Neural progenitor cell (in vitro differentiated cells): ENCODE measurements at regions not wholly inside any gene's neighbourhood (a gene's known extent, or its start where the extent isn't known, plus 50 kb on each side); places are given as distances from the start of the nearest gene placed in this dataset.

Source experiments
- DNase-seq: peaks from one replicate; pipeline ENCODE4 v3.0.0-alpha.2; 2016; ENCODE audit warnings: low spot score
- H2AFZ ChIP-seq: fragments of 200-600 bp; sonication (generic); replicated peaks from 2 replicates; pipeline ENCODE4 v1.6.1; 2016; ENCODE audit warnings: antibody characterized with exemption
- H3F3A ChIP-seq: fragments of 200-600 bp; sonication (generic); 2 replicates; pipeline ENCODE4 v1.6.1; 2016; ENCODE audit warnings: antibody characterized with exemption, low read depth
- H3K27ac ChIP-seq: fragments of 200-600 bp; sonication (generic); 2 replicates; pipeline ENCODE4 v1.5.1; 2016; ENCODE audit warnings: mild to moderate bottlenecking
- H3K27me3 ChIP-seq: fragments of 200-600 bp; sonication (generic); 2 replicates; pipeline ENCODE4 v1.6.1; 2016; ENCODE audit warnings: mild to moderate bottlenecking, moderate library complexity
- H3K36me3 ChIP-seq: fragments of 200-600 bp; sonication (generic); 2 replicates; pipeline ENCODE4 v1.5.1; 2016
- H3K4me1 ChIP-seq: fragments of 200-600 bp; sonication (generic); 2 replicates; pipeline ENCODE4 v1.6.1; 2016; ENCODE audit warnings: mixed run types
- H3K4me2 ChIP-seq: fragments of 200-600 bp; sonication (generic); 2 replicates; pipeline ENCODE4 v1.6.1; 2016
- H3K4me3 ChIP-seq: fragments of 200-600 bp; sonication (generic); 2 replicates; pipeline ENCODE4 v1.5.1; 2016
- H3K79me2 ChIP-seq: fragments of 200-600 bp; sonication (generic); 2 replicates; pipeline ENCODE4 v1.6.1; 2016; ENCODE audit warnings: low read depth
- H3K9ac ChIP-seq: fragments of 200-600 bp; sonication (generic); 2 replicates; pipeline ENCODE4 v1.6.1; 2016
- H3K9me3 ChIP-seq: fragments of 200-600 bp; sonication (generic); 2 replicates; pipeline ENCODE4 v1.5.1; 2016; ENCODE audit warnings: low read depth
- H4K20me1 ChIP-seq: fragments of 200-600 bp; sonication (generic); 2 replicates; pipeline ENCODE4 v1.6.1; 2016; ENCODE audit warnings: low read depth
- H3K27ac Mint-ChIP-seq: 3 replicates; pipeline ENCODE4 v1.8.0; 2021; ENCODE audit warnings: mixed read lengths
- H3K27me3 Mint-ChIP-seq: 2 replicates; pipeline ENCODE4 v1.8.0; 2022; ENCODE audit warnings: low read depth, mild to moderate bottlenecking, inconsistent platforms, moderate library complexity, mixed read lengths; ENCODE audit not compliant: insufficient read depth
- H3K36me3 Mint-ChIP-seq: 3 replicates; pipeline ENCODE4 v1.8.0; 2021; ENCODE audit warnings: mixed read lengths
- H3K4me1 Mint-ChIP-seq: 3 replicates; pipeline ENCODE4 v1.8.0; 2021; ENCODE audit warnings: mixed read lengths
- H3K4me3 Mint-ChIP-seq: 3 replicates; pipeline ENCODE4 v1.8.0; 2021; ENCODE audit warnings: mild to moderate bottlenecking, moderate library complexity, mixed read lengths
- H3K9me3 Mint-ChIP-seq: 3 replicates; pipeline ENCODE4 v1.8.0; 2020; ENCODE audit warnings: mixed read lengths
- CTCF ChIP-seq: fragments of 200-600 bp; sonication (generic); IDR thresholded peaks from 2 replicates; pipeline ENCODE4 v1.5.1; 2017; ENCODE audit warnings: antibody characterized with exemption, mild to moderate bottlenecking
- EZH2 ChIP-seq: fragments of 200-600 bp; sonication (generic); IDR thresholded peaks from 2 replicates; pipeline ENCODE4 v1.6.1; 2017; ENCODE audit warnings: antibody characterized with exemption, mild to moderate bottlenecking, moderate library complexity
- EZH2phosphoT487 ChIP-seq: fragments of 200-600 bp; sonication (generic); IDR thresholded peaks from 2 replicates; pipeline ENCODE4 v1.6.1; 2017; ENCODE audit warnings: antibody characterized with exemption

- TF ChIP-seq CTCF: no peak
- no peak for TF ChIP-seq EZH2phosphoT487
- no peak for TF ChIP-seq EZH2
- Histone ChIP-seq H3K4me3 (no peak overlapping the region), H3F3A (no peaks in the 10 kb centered on the region), H3K9me3 (peaks cover 5% of the 10 kb centered on the region), H4K20me1 (no peaks in the 10 kb centered on the region), H3K4me1 (peaks cover 11% of the 10 kb centered on the region), H2AFZ (no peak overlapping the region), H3K27me3 (no peaks in the 10 kb centered on the region), H3K9ac (no peak overlapping the region), H3K27ac (no peak overlapping the region), H3K4me2 (no peak overlapping the region), H3K36me3 (peaks cover 18% of the 10 kb centered on the region), H3K79me2 (no peaks in the 10 kb centered on the region)
- Mint-ChIP-seq H3K4me3 (no peak overlapping the region), H3K27ac (no peak overlapping the region), H3K36me3 (peaks cover 32% of the 10 kb centered on the region), H3K9me3 (peaks cover 31% of the 10 kb centered on the region), H3K27me3 (no peaks in the 10 kb centered on the region), H3K4me1 (peaks cover 8% of the 10 kb centered on the region)
- DNase-seq: no peak
These were observed 212.7 kb upstream of the PMFBP1 start for GRCh38 chr16:72384651-72385050.

GRCh38 chr16:72380283-72380682 lies 208.3 kb upstream of the PMFBP1 start:
- Mint-ChIP-seq H3K9me3 (peaks cover 11% of the 10 kb centered on the region), H3K4me1 (peaks cover 8% of the 10 kb centered on the region)
- peak; percentile 14 for DNase-seq

GRCh38 chr16:72373201-72373600 lies 201.2 kb upstream of the PMFBP1 start:
- no peak overlapping the region for H3K27ac ChIP-seq
- H3K4me1 ChIP-seq: peaks cover 51% of the 10 kb centered on the region
- no peaks in the 10 kb centered on the region for H3K27me3 ChIP-seq
- Mint-ChIP-seq H3K27me3 (no peaks in the 10 kb centered on the region), H3K9me3 (peaks cover 4% of the 10 kb centered on the region), H3K27ac (no peak overlapping the region), H3K36me3 (peaks cover 7% of the 10 kb centered on the region), H3K4me1 (peaks cover under 1% of the 10 kb centered on the region), H3K4me3 (no peak overlapping the region)
- no peaks in the 10 kb centered on the region for H3K36me3 ChIP-seq
- H3K79me2 ChIP-seq: no peaks in the 10 kb centered on the region
- TF ChIP-seq EZH2 (no peak), CTCF (no peak), EZH2phosphoT487 (no peak)
- peaks cover 21% of the 10 kb centered on the region for H4K20me1 ChIP-seq
- peaks cover 13% of the 10 kb centered on the region for H3F3A ChIP-seq
- no peaks in the 10 kb centered on the region for H3K9me3 ChIP-seq
- no peak overlapping the region for H3K4me2 ChIP-seq
- H3K9ac ChIP-seq: no peak overlapping the region
- no peak overlapping the region for H2AFZ ChIP-seq
- H3K4me3 ChIP-seq: no peak overlapping the region
- no peak for DNase-seq

More at GRCh38 chr16:72380283-72380682, 208.3 kb upstream of the PMFBP1 start:
- Histone ChIP-seq H3K4me1 (peaks cover 12% of the 10 kb centered on the region), H3K79me2 (no peaks in the 10 kb centered on the region), H3K36me3 (peaks cover 10% of the 10 kb centered on the region), H3K27ac (no peak overlapping the region), H2AFZ (no peak overlapping the region), H3K4me3 (no peak overlapping the region), H3K4me2 (peak overlapping the region; percentile 41), H3K9ac (no peak overlapping the region), H3K27me3 (no peaks in the 10 kb centered on the region), H3F3A (no peaks in the 10 kb centered on the region), H3K9me3 (no peaks in the 10 kb centered on the region), H4K20me1 (no peaks in the 10 kb centered on the region)
- H3K36me3 Mint-ChIP-seq: peaks cover 19% of the 10 kb centered on the region
- no peaks in the 10 kb centered on the region for H3K27me3 Mint-ChIP-seq
- H3K4me3 Mint-ChIP-seq: no peak overlapping the region
- H3K27ac Mint-ChIP-seq: no peak overlapping the region
- TF ChIP-seq EZH2phosphoT487 (no peak), CTCF (no peak), EZH2 (no peak)
